ENCODE measurements at regions not wholly inside any gene's neighbourhood (a gene's known extent, or its start where the extent isn't known, plus 50 kb on each side); places are given as distances from the start of the nearest gene placed in this dataset.

- no peak for DNase-seq
- H3K4me1 ChIP-seq (ENCODE audit: control insufficient read depth in 2 of 2, insufficient read depth in 2 of 2, low read length in 2 of 2): peaks cover 8 to 18% of the 10 kb centered on the region in 2 donors
- no peak overlapping the region for H3K4me3 Mint-ChIP-seq
- H4K20me1 ChIP-seq (ENCODE audit: control insufficient read depth, insufficient read depth, low read length, poor library complexity, severe bottlenecking): no peaks in the 10 kb centered on the region
- H3K9ac ChIP-seq (ENCODE audit: low read length): no peak overlapping the region
- H2AFZ ChIP-seq (ENCODE audit: insufficient read depth, low read depth, low read length, poor library complexity, severe bottlenecking): no peak overlapping the region
- H3K9me3 Mint-ChIP-seq (ENCODE audit: insufficient read depth): no peaks in the 10 kb centered on the region
- no peaks in the 10 kb centered on the region for H3K9me3 ChIP-seq (ENCODE audit: control extremely low read depth in 1 of 3, control insufficient read depth in 2 of 3, insufficient read depth in 1 of 3, low read length in 2 of 3)
- H3K4me3 ChIP-seq (ENCODE audit: control extremely low read depth in 1 of 5, extremely low read depth in 1 of 5, insufficient read depth in 1 of 5, low read depth in 2 of 5, low read length in 4 of 5): no peak overlapping the region
- H3K79me2 ChIP-seq (ENCODE audit: control insufficient read depth, insufficient read depth, low read length): no peaks in the 10 kb centered on the region
- no peak for ATAC-seq (ENCODE audit: low read depth)
- H3K4me2 ChIP-seq (replicated peaks; ENCODE audit: low read depth, low read length, poor library complexity, severe bottlenecking): no peak overlapping the region
- H3K27ac Mint-ChIP-seq: no peak overlapping the region
- ChIA-PET CTCF (interaction anchor here (0.9 to 1.9 kb wide), 4 partner anchors 9 to 65 kb away, joined by 3 to 7 read pairs (median 4); no protein-coding TSS in a partner anchor), POLR2A (no interaction called here)
- TF ChIP-seq CTCF (IDR thresholded peaks at IDR 0.05) (no peak), EZH2 (IDR thresholded peaks at IDR 0.05; ENCODE audit: borderline replicate concordance, insufficient read depth, low read depth, low read length, poor library complexity, severe bottlenecking) (no peak)
- H3K27me3 ChIP-seq (replicated peaks in 1 of 4; ENCODE audit: control extremely low read depth in 1 of 4, control insufficient read depth in 3 of 4, insufficient read depth in 4 of 4, low read length in 3 of 4): peaks cover 0 to 8% (median 1%) of the 10 kb centered on the region in 4 experiments
- intact Hi-C loops (cut with micrococcal nuclease): no loop called here
- H3K27me3 Mint-ChIP-seq: peaks cover 21% of the 10 kb centered on the region
- H3K27ac ChIP-seq (ENCODE audit: low read length in 2 of 2): no peak overlapping the region
- no peaks in the 10 kb centered on the region for H3K36me3 ChIP-seq (replicated peaks in 1 of 2; ENCODE audit: control extremely low read depth in 1 of 2, control insufficient read depth in 1 of 2, extremely low read depth in 1 of 2, insufficient read depth in 2 of 2, low read length in 1 of 2)
- peaks cover 12% of the 10 kb centered on the region for H3K4me1 Mint-ChIP-seq
Measured at GRCh38 chr14:106501898-106502297, 975.5 kb downstream of the TMEM121 start.

GRCh38 chr14:106505366-106505765 is 979.0 kb downstream of the TMEM121 start:
- Mint-ChIP-seq H3K27me3 (peaks cover 41% of the 10 kb centered on the region), H3K9me3 (ENCODE audit: insufficient read depth) (no peaks in the 10 kb centered on the region), H3K4me1 (peaks cover 20% of the 10 kb centered on the region), H3K27ac (no peak overlapping the region), H3K4me3 (no peak overlapping the region)
- CTCF ChIA-PET: no interaction called here
- DNase-seq (no peak), ATAC-seq (ENCODE audit: low read depth) (no peak)
- H3K36me3 ChIP-seq (replicated peaks in 1 of 2; ENCODE audit: control extremely low read depth in 1 of 2, control insufficient read depth in 1 of 2, extremely low read depth in 1 of 2, insufficient read depth in 2 of 2, low read length in 1 of 2): no peaks in the 10 kb centered on the region
- POLR2A ChIA-PET: no interaction called here
- no peaks in the 10 kb centered on the region for H3K79me2 ChIP-seq (ENCODE audit: control insufficient read depth, insufficient read depth, low read length)
- intact Hi-C loops (cut with micrococcal nuclease): no loop called here
- no peak for TF ChIP-seq EZH2 (IDR thresholded peaks at IDR 0.05; ENCODE audit: borderline replicate concordance, insufficient read depth, low read depth, low read length, poor library complexity, severe bottlenecking)
- TF ChIP-seq CTCF (IDR thresholded peaks at IDR 0.05): no peak
- no peak overlapping the region for H3K4me3 ChIP-seq (ENCODE audit: control extremely low read depth in 1 of 5, extremely low read depth in 1 of 5, insufficient read depth in 1 of 5, low read depth in 2 of 5, low read length in 4 of 5)
- H3K9ac ChIP-seq (ENCODE audit: low read length): no peak overlapping the region
- H3K4me2 ChIP-seq (replicated peaks; ENCODE audit: low read depth, low read length, poor library complexity, severe bottlenecking): no peak overlapping the region
- no peak overlapping the region for H2AFZ ChIP-seq (ENCODE audit: insufficient read depth, low read depth, low read length, poor library complexity, severe bottlenecking)
- no peaks in the 10 kb centered on the region for H4K20me1 ChIP-seq (ENCODE audit: control insufficient read depth, insufficient read depth, low read length, poor library complexity, severe bottlenecking)
- H3K27ac ChIP-seq (ENCODE audit: low read length in 2 of 2): no peak overlapping the region
- peaks cover 14 to 25% of the 10 kb centered on the region in 2 donors for H3K4me1 ChIP-seq (ENCODE audit: control insufficient read depth in 2 of 2, insufficient read depth in 2 of 2, low read length in 2 of 2)
- H3K9me3 ChIP-seq (ENCODE audit: control extremely low read depth in 1 of 3, control insufficient read depth in 2 of 3, insufficient read depth in 1 of 3, low read length in 2 of 3): no peaks in the 10 kb centered on the region
- H3K27me3 ChIP-seq (replicated peaks in 1 of 4; ENCODE audit: control extremely low read depth in 1 of 4, control insufficient read depth in 3 of 4, insufficient read depth in 4 of 4, low read length in 3 of 4): peaks cover 0 to 14% (median 7%) of the 10 kb centered on the region in 4 experiments
- WGBS (ENCODE audit: insufficient coverage): no CpG with 5 or more reads among the region's 1 CpG
